Activated CD4-positive, CD25-positive, alpha-beta regulatory T cell (primary cell): ENCODE measurements at regions not wholly inside any gene's neighbourhood (a gene's known extent, or its start where the extent isn't known, plus 50 kb on each side); places are given as distances from the start of the nearest gene placed in this dataset.

Source experiments
- DNase-seq, 4 experiments: peaks; one replicate each; lab custom pipeline; 2025; lab: John Stamatoyannopoulos, UW

- no peak for DNase-seq
These were observed 207.3 kb downstream of the BMP7 start for GRCh38 chr20:57059055-57059596.

GRCh38 chr20:57060407-57061050, 205.9 kb downstream of the BMP7 start:
- DNase-seq = no peak

GRCh38 chr20:57061051-57061900, 205.2 kb downstream of the BMP7 start:
- no peak for DNase-seq

- no peak for DNase-seq
These were observed 204.2 kb downstream of the BMP7 start for GRCh38 chr20:57062241-57062640.

- no peak for DNase-seq
These were observed 203.7 kb downstream of the BMP7 start for GRCh38 chr20:57062696-57063270.

- no peak for DNase-seq
These were observed 201.6 kb downstream of the BMP7 start for GRCh38 chr20:57064836-57065235.

GRCh38 chr20:57065646-57066045, 200.8 kb downstream of the BMP7 start:
- DNase-seq = no peak

- DNase-seq = no peak
These were observed 200.1 kb downstream of the BMP7 start for GRCh38 chr20:57066126-57066900.

GRCh38 chr20:57069442-57069841, 197.0 kb downstream of the BMP7 start:
- no peak for DNase-seq

GRCh38 chr20:57070296-57070695, 196.1 kb downstream of the BMP7 start:
- DNase-seq = no peak

- no peak for DNase-seq
These were observed 195.1 kb downstream of the BMP7 start for GRCh38 chr20:57071283-57071731.

GRCh38 chr20:57071954-57072583, 194.4 kb downstream of the BMP7 start:
- no peak for DNase-seq

GRCh38 chr20:57073402-57073801, 193.0 kb downstream of the BMP7 start:
- DNase-seq = no peak

GRCh38 chr20:57074386-57074785, 192.1 kb downstream of the BMP7 start:
- DNase-seq = no peak

GRCh38 chr20:57075181-57075580, 191.3 kb downstream of the BMP7 start:
- DNase-seq = no peak

GRCh38 chr20:57075603-57076002, 190.8 kb downstream of the BMP7 start:
- no peak for DNase-seq

- DNase-seq = no peak
These were observed 190.2 kb downstream of the BMP7 start for GRCh38 chr20:57076152-57076652.

- DNase-seq = no peak
These were observed 189.5 kb downstream of the BMP7 start for GRCh38 chr20:57076951-57077350.

- DNase-seq = no peak
These were observed 188.3 kb downstream of the BMP7 start for GRCh38 chr20:57078116-57078515.

GRCh38 chr20:57079031-57080005, 187.1 kb downstream of the BMP7 start:
- no peak for DNase-seq
